GM18508 (cell line): ENCODE measurements at regions not wholly inside any gene's neighbourhood (a gene's known extent, or its start where the extent isn't known, plus 50 kb on each side); places are given as distances from the start of the nearest gene placed in this dataset.

Experiments
- ATAC-seq: cut with Tn5 transposase; IDR thresholded peaks from one replicate; pipeline ENCODE4 v1.9.1; 2021; ENCODE audit warnings: moderate number of reproducible peaks; ENCODE audit not compliant: insufficient read depth, unreplicated experiment

DNA sequence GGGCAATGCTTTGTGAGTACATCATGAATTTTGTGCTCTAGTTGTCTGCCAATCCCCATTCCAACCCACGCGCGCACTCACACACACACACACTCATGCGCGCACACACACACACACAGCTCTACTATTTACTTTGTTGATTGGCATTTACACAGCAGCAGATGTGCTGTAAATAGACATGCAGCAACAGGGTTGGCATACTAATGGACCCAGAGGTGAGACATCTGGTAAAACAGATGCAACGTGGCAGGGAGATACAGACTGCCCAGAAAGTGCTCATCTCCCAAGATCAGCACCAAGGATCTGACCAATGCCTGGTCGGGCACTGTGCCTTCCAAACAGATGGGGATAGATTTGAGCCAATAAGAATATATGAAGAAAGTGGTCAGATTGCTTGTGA, 873.0 kb downstream of the SORCS3 start:
- ATAC-seq, result no peak

DNA sequence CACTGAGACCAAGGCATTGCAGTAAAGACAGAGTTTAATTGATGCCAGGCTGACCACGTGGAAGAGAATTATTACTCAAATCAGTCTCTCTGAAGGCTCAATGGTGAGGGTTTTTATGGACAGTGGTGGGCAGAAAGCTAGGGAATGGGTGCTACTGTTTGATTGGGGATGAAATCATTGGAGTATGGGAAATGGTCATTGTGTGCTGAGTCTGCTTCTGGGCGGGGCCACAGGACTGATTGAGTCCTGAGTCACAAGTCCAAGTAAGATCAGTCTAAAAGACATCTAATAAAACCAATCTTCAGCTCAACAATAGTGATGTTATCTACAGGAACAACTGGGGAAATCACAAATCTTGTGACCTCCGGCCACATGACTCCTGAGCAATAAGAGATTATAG, 868.4 kb downstream of the SORCS3 start:
- no peak for ATAC-seq

DNA sequence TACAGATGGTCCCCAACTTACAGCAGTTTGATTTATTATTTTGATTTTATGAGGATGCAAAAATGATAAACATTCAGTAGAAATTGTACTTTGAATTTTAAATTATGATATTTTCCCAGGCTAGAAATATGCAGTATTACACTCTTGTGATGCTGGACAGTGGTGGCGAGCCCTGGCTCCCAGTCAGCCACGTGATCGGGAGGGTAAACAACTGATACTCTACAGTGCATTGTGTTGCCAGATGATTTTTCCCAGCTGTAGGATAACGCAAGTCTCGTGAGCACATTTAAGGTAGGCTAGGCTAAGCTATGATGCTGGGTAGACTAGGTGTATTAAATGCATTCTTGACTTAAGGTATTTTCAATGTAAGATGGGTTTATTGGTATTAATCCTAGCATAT, 865.2 kb downstream of the SORCS3 start:
- ATAC-seq, result no peak

DNA sequence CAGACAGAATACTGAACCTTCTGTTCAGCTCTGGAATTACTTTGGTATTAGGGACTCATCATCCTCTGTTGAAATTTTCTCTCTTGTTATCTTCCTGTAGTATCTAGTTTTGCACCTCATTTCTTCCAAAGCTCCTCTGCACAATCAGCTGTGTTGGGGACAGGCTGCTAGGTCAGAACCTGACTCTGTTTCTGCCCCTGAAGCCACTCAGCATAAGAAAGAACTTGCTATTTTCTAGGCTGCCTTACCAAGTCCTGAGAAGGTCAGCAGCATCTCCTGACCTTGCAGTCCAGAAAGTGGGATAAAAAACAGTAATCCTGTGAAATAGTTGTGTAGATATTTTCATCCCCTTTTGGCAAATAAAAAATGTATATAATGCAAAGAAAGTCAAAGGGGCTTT, 862.6 kb downstream of the SORCS3 start:
- ATAC-seq, result no peak

DNA sequence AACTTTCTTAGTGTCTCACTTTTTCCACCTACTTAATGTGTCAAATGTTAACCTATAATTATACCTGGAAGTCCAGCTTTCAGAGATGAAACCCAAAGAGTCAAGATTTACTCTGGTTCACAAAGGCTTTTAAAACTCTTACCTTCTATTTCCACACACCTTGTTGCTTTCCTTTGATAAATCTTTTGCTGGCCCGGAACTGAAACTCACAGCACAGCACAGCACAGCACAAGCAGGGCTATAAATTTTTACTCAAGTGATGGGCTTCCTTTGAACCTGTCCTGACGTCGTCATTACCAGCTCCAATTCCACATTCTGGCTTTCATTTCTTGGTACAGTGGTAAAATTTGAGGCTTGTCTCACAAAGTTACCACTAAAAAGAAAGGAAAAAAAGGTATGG, 861.0 kb downstream of the SORCS3 start:
- no peak for ATAC-seq

DNA sequence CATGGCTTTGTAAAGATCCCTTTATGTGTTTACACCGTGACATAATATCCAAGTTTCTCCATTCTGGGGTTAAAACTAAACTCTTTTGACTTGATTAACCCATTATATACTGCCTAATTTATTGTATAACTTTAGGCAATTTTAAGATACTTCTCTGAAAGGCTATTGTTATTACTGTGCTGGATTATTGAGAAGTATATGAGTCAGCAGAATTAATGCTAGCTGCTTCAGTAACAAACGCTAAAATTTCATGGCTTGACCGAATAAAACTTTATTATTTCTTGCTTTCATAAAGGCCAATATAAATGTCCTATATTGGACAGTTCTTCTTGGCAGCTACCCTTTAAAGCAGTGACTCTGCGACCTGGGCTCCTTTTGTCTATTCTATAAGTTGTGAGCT, 853.9 kb downstream of the SORCS3 start:
- ATAC-seq, result no peak

DNA sequence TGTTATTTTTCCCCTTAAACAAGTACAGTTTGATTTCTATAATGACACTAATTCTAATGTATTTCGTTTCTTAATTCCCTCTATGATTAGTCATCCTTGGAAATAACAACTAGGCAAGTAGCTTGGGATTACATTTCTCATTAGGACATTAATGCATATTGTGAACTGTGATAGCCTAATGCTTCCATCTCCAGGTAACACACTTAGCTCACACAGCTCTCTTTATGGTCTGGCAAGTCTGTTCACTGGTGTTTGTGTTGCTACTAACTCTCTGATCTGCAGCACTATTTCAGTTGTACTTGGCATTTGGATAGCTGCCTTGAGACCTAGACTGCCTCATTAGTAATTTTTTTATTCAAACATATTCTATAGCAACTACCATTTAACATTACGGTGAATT, 853.2 kb downstream of the SORCS3 start:
- no peak for ATAC-seq

DNA sequence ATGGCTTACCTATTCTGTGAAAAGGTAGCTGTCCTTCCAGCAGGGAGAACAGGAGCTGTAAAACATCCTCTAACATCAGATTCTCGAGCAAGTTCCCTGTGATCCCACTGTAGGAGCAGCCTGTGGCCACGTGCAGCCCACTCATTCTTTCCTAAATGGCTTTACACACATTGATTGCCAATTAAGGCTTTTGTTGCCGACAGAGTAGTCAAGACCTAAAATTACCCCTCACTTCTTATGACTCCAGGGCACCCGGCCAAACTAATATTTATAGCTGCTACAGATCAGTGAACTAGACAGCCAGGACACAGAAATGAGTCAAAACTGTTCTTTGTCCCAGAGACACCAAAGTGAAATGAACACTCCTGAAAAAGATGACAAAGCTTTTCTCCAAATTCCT, 832.1 kb downstream of the SORCS3 start:
- ATAC-seq, result no peak

DNA sequence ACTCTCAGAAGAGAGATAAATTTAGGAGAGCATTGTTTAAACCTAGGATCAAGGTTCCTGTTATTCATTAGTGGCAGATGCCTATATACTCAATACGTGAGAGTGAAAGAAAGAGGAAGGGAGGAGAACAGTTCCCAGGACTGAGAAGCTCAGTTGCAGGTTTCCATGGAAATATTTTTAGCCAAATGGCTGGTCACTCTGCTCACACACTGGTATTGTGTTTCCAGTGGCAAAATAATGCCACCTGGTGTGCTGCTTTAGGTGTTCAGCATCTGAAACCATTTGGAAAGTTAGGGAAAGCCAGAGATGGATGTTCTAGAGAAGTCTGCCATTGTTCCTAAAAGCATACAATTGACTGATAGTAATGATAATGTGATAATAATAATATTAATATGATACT, 827.7 kb downstream of the SORCS3 start:
- ATAC-seq, result no peak

DNA sequence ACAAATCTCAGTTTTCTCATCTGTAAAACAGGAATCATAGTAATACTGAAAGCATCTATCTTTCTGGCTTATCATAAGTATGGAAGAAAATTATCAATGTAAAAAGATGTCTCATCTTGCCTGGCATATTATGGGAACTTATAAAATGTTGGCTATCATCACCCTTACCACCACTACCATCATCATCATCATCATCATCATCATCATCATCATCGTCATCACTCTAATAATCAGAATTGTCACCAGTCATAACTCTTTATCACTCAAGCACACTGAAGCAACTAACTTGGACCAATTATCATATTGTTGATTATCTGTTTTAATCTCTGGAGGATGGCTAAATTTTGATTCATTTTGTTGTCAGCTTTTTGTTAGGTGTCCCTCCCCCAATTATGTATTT, 825.4 kb downstream of the SORCS3 start:
- no peak for ATAC-seq

DNA sequence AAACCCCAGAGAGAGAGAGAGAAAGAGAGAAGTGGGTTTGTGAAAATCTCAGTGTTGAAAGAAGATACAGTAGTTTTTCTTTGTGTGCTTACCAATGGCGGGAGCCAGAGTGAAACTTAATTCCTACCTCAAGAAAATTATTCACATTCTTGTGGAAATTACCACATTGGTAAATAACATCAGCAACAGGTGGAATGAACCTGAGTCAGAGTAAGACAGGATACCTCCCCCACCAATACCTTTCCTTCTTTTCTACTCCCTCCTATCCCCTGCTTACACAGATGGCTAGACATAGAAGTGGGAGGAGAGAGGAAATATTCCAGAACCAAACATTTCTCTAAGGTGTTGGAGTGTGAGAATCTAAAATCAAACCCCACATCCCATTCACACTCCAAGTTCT, 793.9 kb downstream of the SORCS3 start:
- no peak for ATAC-seq

DNA sequence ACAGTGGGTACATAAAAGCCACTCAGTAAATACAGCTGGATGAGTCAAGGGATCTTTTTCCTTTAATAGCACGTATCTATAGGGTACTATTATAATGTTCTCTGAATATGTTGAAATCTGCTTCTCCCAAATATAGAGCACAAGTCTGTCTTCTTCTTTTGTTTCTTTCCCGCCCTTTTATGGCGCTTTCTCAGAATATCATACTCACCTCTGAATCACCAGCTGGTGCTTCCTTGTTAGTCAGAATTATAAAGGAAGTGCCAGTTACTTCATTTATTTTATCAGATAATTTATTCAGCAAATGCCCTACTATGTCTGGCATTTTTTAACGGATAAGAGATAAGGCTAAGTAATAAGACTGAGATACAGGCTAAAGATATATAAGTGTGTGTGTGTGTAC, 772.9 kb downstream of the SORCS3 start:
- ATAC-seq, result no peak

DNA sequence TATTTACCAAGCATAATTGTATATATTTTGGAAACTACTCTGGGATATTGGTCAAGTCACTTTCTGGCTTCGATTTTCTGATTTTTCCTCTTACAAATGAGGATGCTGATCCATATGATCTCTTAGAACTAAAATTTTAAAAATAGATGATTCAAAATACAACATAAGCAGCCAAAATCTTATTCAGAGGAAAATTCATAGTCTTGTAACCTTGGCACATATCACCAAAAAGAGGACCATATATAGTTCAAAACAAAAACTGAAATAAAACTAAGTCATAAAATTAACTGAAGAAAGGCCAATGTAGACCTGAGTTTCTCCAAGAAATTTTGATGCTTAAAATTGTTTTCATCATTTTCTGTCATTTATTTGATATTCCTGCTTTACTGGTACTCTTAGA, 768.3 kb downstream of the SORCS3 start:
- ATAC-seq, result no peak

DNA sequence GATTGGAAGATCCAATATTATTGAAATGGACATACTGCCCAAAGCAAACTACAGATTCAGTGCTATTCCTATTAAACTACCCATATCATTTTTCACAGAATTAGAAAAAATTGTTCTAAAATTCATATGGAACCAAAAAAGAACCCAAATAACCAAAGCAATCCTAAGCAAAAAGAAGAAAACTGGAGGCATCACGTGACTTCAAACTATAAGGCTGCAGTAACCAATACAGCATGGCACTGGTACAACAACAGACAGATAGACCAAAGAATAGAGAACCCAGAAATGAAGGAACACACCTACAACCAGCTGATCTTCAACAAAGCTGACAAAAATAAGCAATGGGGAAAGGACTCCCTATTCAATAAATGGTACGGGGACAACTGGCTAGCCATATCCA, 765.4 kb downstream of the SORCS3 start:
- ATAC-seq, result no peak

DNA sequence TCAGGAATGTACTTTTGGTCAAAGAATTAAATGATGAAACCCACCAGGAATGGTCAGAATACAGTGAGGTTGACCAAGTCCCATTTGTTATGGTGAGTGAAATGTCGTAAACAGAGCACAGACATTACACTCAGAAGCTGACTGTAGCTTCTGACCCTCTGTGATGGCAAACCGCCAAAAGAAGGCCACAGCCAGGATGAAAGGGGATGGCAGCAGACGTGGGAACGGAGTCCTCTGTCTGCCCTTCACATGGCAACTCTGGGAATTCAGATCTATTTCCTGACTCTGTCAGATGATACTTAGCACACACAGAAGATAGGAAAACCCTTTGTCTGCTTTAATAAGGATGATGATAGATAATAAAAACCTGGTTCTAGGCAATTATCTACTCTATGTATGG, 757.1 kb downstream of the SORCS3 start:
- ATAC-seq, result no peak

DNA sequence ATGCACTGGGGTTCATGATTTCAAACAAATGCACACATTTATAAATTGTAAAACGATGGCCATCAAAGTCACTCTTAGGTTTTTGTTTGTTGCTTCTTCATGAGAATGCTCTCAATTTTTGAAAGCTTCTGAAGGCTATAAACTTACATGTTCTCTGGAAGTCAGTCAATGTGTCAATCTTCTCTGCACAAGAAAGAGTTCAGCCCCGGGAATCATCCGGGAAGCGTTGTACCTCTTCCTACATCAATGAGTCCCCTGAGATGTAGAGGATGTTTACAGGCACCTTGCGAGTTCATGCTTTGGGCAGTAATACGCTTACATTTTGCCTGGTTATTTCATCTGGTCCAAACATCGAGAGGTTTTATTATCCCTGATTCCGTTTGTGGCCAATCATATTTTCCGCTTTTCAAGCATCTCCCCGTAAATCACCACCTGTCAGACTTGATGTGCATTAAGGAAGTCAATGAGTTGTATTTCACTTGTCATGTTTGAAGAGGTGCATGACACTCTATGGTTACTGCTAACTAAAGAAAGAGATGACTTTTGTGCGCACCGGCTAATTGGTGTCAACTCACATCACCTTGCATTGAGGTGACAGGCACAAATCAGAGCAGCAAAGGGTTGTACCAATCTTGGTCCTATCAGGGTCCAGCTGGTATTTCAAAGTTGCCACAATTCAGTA, 750.7 kb downstream of the SORCS3 start:
- ATAC-seq, result no peak

DNA sequence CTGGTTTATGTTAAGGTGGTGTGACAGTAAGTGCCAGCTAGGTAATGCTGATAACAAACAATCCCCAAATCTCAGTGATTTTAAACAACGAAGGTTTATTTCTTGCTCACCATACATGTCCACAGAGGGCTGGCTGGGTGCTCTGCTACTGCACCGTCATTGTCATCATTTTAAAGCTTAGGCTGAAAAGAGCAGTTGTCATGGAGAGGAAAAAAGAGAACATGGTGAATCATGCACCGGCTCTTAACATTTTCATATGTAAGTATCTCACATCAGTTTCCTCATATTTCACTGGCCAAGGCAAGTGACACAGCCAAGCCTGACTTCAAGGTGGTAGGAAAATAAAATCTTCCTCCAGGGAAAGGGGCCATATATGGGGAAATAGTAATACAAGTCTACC, 746.9 kb downstream of the SORCS3 start:
- no peak for ATAC-seq

DNA sequence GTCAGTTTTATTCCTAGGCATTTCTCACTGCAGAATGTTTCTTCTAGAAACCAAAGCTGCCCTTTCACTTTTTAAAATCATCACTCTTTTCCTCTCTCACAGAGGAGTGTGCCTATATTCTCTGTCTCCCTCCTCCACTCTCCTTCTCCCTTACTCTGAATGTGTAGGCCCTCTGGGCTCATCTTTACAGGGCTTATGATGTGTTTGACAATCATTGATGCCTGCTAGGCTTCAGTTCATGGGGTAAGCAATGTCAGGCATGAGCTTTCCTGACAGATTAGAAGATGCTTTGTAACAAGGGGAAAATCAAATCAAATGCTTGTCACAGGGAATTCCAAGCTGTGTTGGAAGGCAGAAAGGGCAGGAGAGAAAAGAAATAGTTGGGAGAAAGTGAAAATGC, 742.9 kb downstream of the SORCS3 start:
- no peak for ATAC-seq

DNA sequence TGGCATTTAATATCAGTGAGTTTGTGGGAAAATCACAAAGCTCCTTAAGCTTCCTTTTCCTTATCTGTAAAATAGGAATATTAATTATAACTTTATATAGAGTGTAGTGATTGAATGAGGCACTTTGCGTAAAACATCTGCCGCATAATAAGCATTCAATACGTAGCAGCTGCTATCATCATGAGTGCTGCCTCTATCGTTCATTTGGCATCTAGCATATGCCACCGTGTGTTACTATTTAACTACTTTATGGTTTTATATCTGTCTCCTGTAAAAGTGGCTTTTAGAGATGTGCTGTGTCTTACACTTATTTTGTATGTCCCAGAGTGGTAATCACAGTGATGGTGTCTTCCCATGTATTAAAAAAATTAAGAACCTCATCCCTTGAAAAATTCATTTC, 729.6 kb downstream of the SORCS3 start:
- no peak for ATAC-seq

DNA sequence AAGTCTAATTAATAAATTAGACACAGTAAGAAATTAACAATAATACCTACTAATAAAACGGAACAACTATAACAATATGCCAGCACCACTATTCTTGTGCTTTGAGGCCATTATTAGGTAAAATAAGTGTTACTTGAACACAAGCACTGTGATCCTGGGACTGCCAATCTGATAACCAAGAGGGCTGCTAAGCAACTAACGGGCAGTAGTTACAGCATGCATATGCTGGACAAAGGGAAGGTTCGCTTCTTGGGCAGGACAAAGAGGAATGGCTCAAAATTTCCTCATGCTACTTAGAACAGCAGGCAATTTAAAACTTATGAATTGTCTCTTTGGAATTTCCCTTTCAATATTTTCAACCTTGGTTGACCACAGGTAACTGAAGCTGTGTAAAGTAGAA, 718.6 kb downstream of the SORCS3 start:
- ATAC-seq, result no peak

DNA sequence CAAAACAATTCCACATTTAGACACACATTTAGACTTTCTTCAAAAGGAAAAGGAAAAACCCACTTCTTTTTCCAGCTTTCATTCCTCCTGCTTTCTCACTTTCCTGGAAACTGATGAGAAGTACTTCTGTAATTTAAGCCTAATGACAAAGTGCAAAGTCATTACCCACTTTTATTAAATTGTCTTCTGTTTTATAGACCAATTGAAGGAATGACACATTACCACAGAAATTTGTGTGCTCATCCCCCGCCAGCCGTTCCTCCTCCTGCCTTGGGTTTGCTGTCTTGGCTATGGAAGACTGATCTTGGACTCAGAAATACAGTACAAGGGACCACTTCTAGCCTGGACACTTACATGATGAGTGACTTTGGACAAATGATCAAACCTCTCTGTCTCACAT, 717.8 kb downstream of the SORCS3 start:
- no peak for ATAC-seq

DNA sequence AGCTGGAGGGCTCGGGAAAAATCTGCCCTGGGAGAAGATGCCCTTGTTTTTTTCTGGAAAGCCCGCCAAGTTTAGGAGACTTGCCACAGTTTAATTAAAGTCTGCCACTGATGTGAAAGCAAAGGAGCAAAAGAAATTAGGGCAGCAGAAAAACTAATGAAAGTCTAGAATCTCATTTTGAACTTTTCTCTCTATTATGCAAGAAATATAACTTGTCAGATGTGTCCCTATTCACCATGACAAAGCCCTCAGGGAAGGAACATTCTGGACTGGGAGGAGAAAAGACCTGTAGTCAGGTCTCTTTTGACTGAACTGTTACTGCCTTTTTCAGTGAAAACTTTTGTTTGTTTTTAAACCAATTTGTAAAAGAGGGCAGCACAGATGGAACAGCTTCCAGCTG, 715.5 kb downstream of the SORCS3 start:
- ATAC-seq, result no peak

DNA sequence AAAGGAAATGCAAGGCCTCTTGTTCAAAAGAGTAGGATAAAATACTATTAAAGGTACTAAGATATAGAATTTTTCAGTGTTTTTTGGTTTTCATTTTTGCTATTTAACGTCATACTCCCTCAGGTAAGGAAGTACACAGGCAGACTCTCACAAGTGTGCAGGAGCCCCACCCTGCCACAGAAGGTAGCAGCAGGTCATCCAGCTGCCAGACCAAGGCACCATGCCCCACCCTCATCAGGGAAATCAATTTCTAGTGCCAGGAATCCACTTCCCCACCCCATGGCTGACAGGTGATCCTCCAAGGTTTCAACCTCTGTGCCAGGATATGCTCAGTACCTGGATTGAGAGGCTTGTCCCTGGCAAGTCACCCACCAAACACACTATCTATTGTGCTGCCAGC, 712.9 kb downstream of the SORCS3 start:
- no peak for ATAC-seq
